ENCODE measurements at regions not wholly inside any gene's neighbourhood (a gene's known extent, or its start where the extent isn't known, plus 50 kb on each side); places are given as distances from the start of the nearest gene placed in this dataset.

- no peak for TF ChIP-seq ZNF274 (IDR thresholded peaks at IDR 0.05; ENCODE audit: low read depth, low read length)
- no peak for TF ChIP-seq SRF (IDR thresholded peaks at IDR 0.05; ENCODE audit: low read depth)
- TF ChIP-seq POLR2A (IDR thresholded peaks at IDR 0.05; ENCODE audit: borderline replicate concordance, extremely low read depth, insufficient read depth, insufficient read length), result no peak
- TF ChIP-seq FOSL1 (IDR thresholded peaks at IDR 0.05; ENCODE audit: low read depth), result no peak
- no peak for TF ChIP-seq EZH2phosphoT487 (IDR thresholded peaks at IDR 0.05; ENCODE audit: borderline replicate concordance)
- no peak for TF ChIP-seq JUND (IDR thresholded peaks at IDR 0.05)
- TF ChIP-seq EZH2 (IDR thresholded peaks at IDR 0.05), result no peak
- no peak for TF ChIP-seq ZFX (IDR thresholded peaks at IDR 0.05)
Observed at GRCh38 chr15:58276924-58277323, 138.7 kb downstream of the AQP9 start (continued).

DNA sequence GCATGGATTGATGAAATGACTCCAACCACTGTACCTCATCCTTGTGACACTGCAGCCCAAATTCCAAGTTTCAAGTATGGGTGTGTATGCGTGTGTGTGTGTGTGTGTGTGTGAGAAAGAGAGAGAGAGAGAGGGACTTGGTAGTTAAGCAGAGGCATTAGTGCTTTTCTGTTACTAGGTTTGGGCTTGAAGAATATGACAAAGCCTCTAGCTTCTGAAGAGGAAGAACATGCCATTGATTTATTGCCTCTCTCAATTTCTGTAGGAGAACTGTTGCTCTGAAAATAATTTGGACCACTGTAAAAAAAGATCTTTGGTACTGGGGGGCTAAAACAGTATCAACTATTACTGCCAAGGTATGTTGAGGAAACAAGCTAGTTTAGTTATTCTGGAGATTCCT, 139.2 kb downstream of the AQP9 start:
- no TSS peak for BruUV-seq (replicated peaks)
- TF ChIP-seq MAX (IDR thresholded peaks at IDR 0.05), result no peak
- TF ChIP-seq EZH2 (IDR thresholded peaks at IDR 0.05), result no peak
- TF ChIP-seq SIN3A (IDR thresholded peaks at IDR 0.05; ENCODE audit: low read depth), result no peak
- Histone ChIP-seq H3K9me3 (ENCODE audit: control insufficient read depth in 1 of 2, insufficient read depth in 1 of 2, low read depth in 1 of 2, low read length in 2 of 2) (no peaks in the 10 kb centered on the region), H3K4me3 (replicated peaks in 1 of 2; ENCODE audit: low read depth in 1 of 2, low read length in 2 of 2) (no peak overlapping the region), H3K36me3 (ENCODE audit: control insufficient read depth in 1 of 2, insufficient read depth in 2 of 2, low read length in 2 of 2) (no peaks in the 10 kb centered on the region), H3K4me2 (ENCODE audit: low read length) (no peak overlapping the region), H3K79me2 (ENCODE audit: insufficient read depth, low read length) (no peaks in the 10 kb centered on the region), H3K9me2 (ENCODE audit: insufficient read depth) (no peaks in the 10 kb centered on the region), H2AFZ (ENCODE audit: low read depth, low read length, poor library complexity, severe bottlenecking) (no peak overlapping the region), H3K27me3 (ENCODE audit: insufficient read depth, low read length) (no peaks in the 10 kb centered on the region), H4K20me1 (ENCODE audit: insufficient read depth) (no peaks in the 10 kb centered on the region), H3K9ac (ENCODE audit: low read length) (no peak overlapping the region), H3K27ac (ENCODE audit: low read depth, low read length) (no peak overlapping the region), H3K4me1 (ENCODE audit: control insufficient read depth in 1 of 2, insufficient read depth in 2 of 2, low read length in 2 of 2) (no peaks in the 10 kb centered on the region)
- ChIA-PET CTCF (no interaction called here), RAD21 (ENCODE audit: low non-redundant PET in 1 of 2, low total read pairs in 2 of 2, uncharacterized antibody in 2 of 2, unreplicated experiment in 2 of 2) (no interaction called here), POLR2A (no interaction called here)
- DNase-seq (ENCODE audit: low read depth, low spot score) (no peak), ATAC-seq (no peak)
- intact Hi-C loops (cut with micrococcal nuclease), result loop anchor here (10.0 kb wide), 1 partner anchor 157 kb away; the partner anchor contains the start of gene LIPC

- ATAC-seq, result no peak
- DNase-seq (ENCODE audit: low read depth, low spot score), result no peak
- H3K9me3 ChIP-seq (ENCODE audit: control insufficient read depth in 1 of 2, insufficient read depth in 1 of 2, low read depth in 1 of 2, low read length in 2 of 2), result no peaks in the 10 kb centered on the region
- no peaks in the 10 kb centered on the region for H3K27me3 ChIP-seq (ENCODE audit: insufficient read depth, low read length)
- H4K20me1 ChIP-seq (ENCODE audit: insufficient read depth), result no peaks in the 10 kb centered on the region
- no TSS peak for BruUV-seq (replicated peaks)
- CTCF ChIA-PET, result no interaction called here
- RAD21 ChIA-PET (ENCODE audit: low non-redundant PET in 1 of 2, low total read pairs in 2 of 2, uncharacterized antibody in 2 of 2, unreplicated experiment in 2 of 2), result no interaction called here
- H3K9me2 ChIP-seq (ENCODE audit: insufficient read depth), result no peaks in the 10 kb centered on the region
- H3K79me2 ChIP-seq (ENCODE audit: insufficient read depth, low read length), result no peaks in the 10 kb centered on the region
- POLR2A ChIA-PET, result no interaction called here
- H3K4me3 ChIP-seq (replicated peaks in 1 of 2; ENCODE audit: low read depth in 1 of 2, low read length in 2 of 2), result no peak overlapping the region
- H3K36me3 ChIP-seq (ENCODE audit: control insufficient read depth in 1 of 2, insufficient read depth in 2 of 2, low read length in 2 of 2), result no peaks in the 10 kb centered on the region
- intact Hi-C loops (cut with micrococcal nuclease), result loop anchor here (10.0 kb wide), 1 partner anchor 156 kb away; the partner anchor contains the start of gene LIPC
- no peak overlapping the region for H3K9ac ChIP-seq (ENCODE audit: low read length)
- no peak overlapping the region for H3K4me2 ChIP-seq (ENCODE audit: low read length)
- peaks cover 0 to 3% of the 10 kb centered on the region in 2 experiments; a peak in 2 of 4 replicates for H3K4me1 ChIP-seq (ENCODE audit: control insufficient read depth in 1 of 2, insufficient read depth in 2 of 2, low read length in 2 of 2)
- no peak overlapping the region for H3K27ac ChIP-seq (ENCODE audit: low read depth, low read length)
- H2AFZ ChIP-seq (ENCODE audit: low read depth, low read length, poor library complexity, severe bottlenecking), result no peak overlapping the region
- TF ChIP-seq MAX (IDR thresholded peaks at IDR 0.05) (no peak), ZFX (IDR thresholded peaks at IDR 0.05) (no peak), EGR1 (IDR thresholded peaks at IDR 0.05; ENCODE audit: low read depth) (no peak), SP1 (IDR thresholded peaks at IDR 0.05; ENCODE audit: low read depth) (no peak), POLR2AphosphoS5 (IDR thresholded peaks at IDR 0.05; ENCODE audit: low read depth, low read length) (no peak), YY1 (IDR thresholded peaks at IDR 0.05; ENCODE audit: extremely low read depth, insufficient replicate concordance, low read depth, low read length) (no peak), SIN3A (IDR thresholded peaks at IDR 0.05; ENCODE audit: low read depth) (no peak), SRF (IDR thresholded peaks at IDR 0.05; ENCODE audit: low read depth) (no peak), EZH2 (IDR thresholded peaks at IDR 0.05) (no peak), EZH2phosphoT487 (IDR thresholded peaks at IDR 0.05; ENCODE audit: borderline replicate concordance) (no peak), POLR2A (IDR thresholded peaks at IDR 0.05; ENCODE audit: borderline replicate concordance, extremely low read depth, insufficient read depth, insufficient read length) (no peak), FOSL1 (IDR thresholded peaks at IDR 0.05; ENCODE audit: low read depth) (no peak), JUND (IDR thresholded peaks at IDR 0.05) (no peak), ZNF274 (IDR thresholded peaks at IDR 0.05; ENCODE audit: low read depth, low read length) (no peak), ELF1 (IDR thresholded peaks at IDR 0.05; ENCODE audit: borderline replicate concordance, low read depth) (no peak)
- TF ChIP-seq, protein P1, sequence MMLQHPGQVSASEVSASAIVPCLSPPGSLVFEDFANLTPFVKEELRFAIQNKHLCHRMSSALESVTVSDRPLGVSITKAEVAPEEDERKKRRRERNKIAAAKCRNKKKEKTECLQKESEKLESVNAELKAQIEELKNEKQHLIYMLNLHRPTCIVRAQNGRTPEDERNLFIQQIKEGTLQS (IDR thresholded peaks at IDR 0.05), result no peak
- TF ChIP-seq, protein P2, sequence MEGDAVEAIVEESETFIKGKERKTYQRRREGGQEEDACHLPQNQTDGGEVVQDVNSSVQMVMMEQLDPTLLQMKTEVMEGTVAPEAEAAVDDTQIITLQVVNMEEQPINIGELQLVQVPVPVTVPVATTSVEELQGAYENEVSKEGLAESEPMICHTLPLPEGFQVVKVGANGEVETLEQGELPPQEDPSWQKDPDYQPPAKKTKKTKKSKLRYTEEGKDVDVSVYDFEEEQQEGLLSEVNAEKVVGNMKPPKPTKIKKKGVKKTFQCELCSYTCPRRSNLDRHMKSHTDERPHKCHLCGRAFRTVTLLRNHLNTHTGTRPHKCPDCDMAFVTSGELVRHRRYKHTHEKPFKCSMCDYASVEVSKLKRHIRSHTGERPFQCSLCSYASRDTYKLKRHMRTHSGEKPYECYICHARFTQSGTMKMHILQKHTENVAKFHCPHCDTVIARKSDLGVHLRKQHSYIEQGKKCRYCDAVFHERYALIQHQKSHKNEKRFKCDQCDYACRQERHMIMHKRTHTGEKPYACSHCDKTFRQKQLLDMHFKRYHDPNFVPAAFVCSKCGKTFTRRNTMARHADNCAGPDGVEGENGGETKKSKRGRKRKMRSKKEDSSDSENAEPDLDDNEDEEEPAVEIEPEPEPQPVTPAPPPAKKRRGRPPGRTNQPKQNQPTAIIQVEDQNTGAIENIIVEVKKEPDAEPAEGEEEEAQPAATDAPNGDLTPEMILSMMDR (IDR thresholded peaks at IDR 0.05 in 2 of 3, conservative IDR thresholded peaks at IDR 0.05 in 1 of 3; ENCODE audit: borderline replicate concordance in 1 of 3, insufficient read depth in 1 of 3, low read depth in 2 of 3, low read length in 2 of 3), result no peak
Observed at GRCh38 chr15:58279106-58279505, 140.9 kb downstream of the AQP9 start.

All from HCT116 (cell line).